ENCODE measurements at regions not wholly inside any gene's neighbourhood (a gene's known extent, or its start where the extent isn't known, plus 50 kb on each side); places are given as distances from the start of the nearest gene placed in this dataset.

DNA sequence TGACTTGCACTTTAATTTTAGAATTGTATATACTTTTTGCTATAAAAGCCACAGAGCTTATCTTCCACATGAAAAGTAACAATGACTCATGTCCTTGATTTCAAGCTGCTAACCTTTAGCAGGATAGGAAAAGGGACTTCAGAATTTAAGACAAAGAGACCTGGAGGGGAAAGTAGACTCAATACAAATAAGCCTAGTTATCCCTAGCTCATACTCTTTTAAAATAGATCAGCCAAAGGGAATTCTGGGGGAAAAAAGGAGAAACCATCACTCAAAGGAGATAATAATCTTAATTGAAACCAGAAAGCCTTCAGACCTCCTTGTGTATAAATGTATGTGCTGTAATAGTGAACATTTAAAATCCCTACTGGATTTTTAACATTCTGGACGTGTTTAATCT, 930.3 kb downstream of the NTRK3 start:
- TF ChIP-seq ZFX (IDR thresholded peaks at IDR 0.05; ENCODE audit: borderline replicate concordance): no peak
- TF ChIP-seq, protein P1, sequence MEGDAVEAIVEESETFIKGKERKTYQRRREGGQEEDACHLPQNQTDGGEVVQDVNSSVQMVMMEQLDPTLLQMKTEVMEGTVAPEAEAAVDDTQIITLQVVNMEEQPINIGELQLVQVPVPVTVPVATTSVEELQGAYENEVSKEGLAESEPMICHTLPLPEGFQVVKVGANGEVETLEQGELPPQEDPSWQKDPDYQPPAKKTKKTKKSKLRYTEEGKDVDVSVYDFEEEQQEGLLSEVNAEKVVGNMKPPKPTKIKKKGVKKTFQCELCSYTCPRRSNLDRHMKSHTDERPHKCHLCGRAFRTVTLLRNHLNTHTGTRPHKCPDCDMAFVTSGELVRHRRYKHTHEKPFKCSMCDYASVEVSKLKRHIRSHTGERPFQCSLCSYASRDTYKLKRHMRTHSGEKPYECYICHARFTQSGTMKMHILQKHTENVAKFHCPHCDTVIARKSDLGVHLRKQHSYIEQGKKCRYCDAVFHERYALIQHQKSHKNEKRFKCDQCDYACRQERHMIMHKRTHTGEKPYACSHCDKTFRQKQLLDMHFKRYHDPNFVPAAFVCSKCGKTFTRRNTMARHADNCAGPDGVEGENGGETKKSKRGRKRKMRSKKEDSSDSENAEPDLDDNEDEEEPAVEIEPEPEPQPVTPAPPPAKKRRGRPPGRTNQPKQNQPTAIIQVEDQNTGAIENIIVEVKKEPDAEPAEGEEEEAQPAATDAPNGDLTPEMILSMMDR (IDR thresholded peaks at IDR 0.05): no peak

Data from 22Rv1 (cell line).